Stimulated activated CD8-positive, alpha-beta memory T cell treated with anti-CD3 and anti-CD28 coated beads, Interleukin-15, amount 100 ng/mL, for 4 hours (primary cell): ENCODE measurements at regions not wholly inside any gene's neighbourhood (a gene's known extent, or its start where the extent isn't known, plus 50 kb on each side); places are given as distances from the start of the nearest gene placed in this dataset.
"Not testable (repeated sequence)": the region's sequence is repeated elsewhere in the genome, so short reads cannot be mapped to it uniquely, and the experiment has no call there.

ENCODE experiments used
- DNase-seq, 2 donors: peaks; one replicate each; pipeline ENCODE4 v3.0.0-alpha.2; 2020; ENCODE audit warnings: low read depth in 2 of 2

- DNase-seq = no peak
Measured at GRCh38 chr10:3350205-3350604, 177.6 kb upstream of the PITRM1 start.

- no peak for DNase-seq
Measured at GRCh38 chr10:3348564-3348963, 176.0 kb upstream of the PITRM1 start.

- DNase-seq = no peak
Measured at GRCh38 chr10:3347413-3348182, 175.0 kb upstream of the PITRM1 start.

GRCh38 chr10:3346851-3347250 lies 174.3 kb upstream of the PITRM1 start:
- DNase-seq = no peak

- no peak for DNase-seq
Measured at GRCh38 chr10:3342771-3343170, 170.2 kb upstream of the PITRM1 start.

- DNase-seq = no peak
Measured at GRCh38 chr10:3340127-3340730, 167.6 kb upstream of the PITRM1 start.

- DNase-seq = no peak
Measured at GRCh38 chr10:3339531-3339950, 167.0 kb upstream of the PITRM1 start.

GRCh38 chr10:3339121-3339520 lies 166.5 kb upstream of the PITRM1 start:
- DNase-seq = no peak

GRCh38 chr10:3337741-3338140 lies 165.2 kb upstream of the PITRM1 start:
- no peak for DNase-seq

GRCh38 chr10:3336673-3337293 lies 164.2 kb upstream of the PITRM1 start:
- no peak for DNase-seq

- no peak for DNase-seq
Measured at GRCh38 chr10:3333426-3333825, 160.8 kb upstream of the PITRM1 start.

GRCh38 chr10:3331690-3332230 lies 159.2 kb upstream of the PITRM1 start:
- no peak for DNase-seq

- no peak for DNase-seq
Measured at GRCh38 chr10:3331187-3331586, 158.6 kb upstream of the PITRM1 start.

GRCh38 chr10:3330663-3331062 lies 158.1 kb upstream of the PITRM1 start:
- DNase-seq = no peak

- no peak for DNase-seq
Measured at GRCh38 chr10:3325954-3326750, 153.6 kb upstream of the PITRM1 start.

GRCh38 chr10:3324612-3325038 lies 152.0 kb upstream of the PITRM1 start:
- DNase-seq = no peak

GRCh38 chr10:3323865-3324498 lies 151.4 kb upstream of the PITRM1 start:
- DNase-seq = no peak

GRCh38 chr10:3321123-3321522 lies 148.5 kb upstream of the PITRM1 start:
- DNase-seq = no peak

- DNase-seq = no peak
Measured at GRCh38 chr10:3319811-3320226, 147.2 kb upstream of the PITRM1 start.

GRCh38 chr10:3318480-3318807 lies 145.9 kb upstream of the PITRM1 start:
- not testable (repeated sequence) for DNase-seq
